HG03097 (cell line): ENCODE measurements at regions not wholly inside any gene's neighbourhood (a gene's known extent, or its start where the extent isn't known, plus 50 kb on each side); places are given as distances from the start of the nearest gene placed in this dataset.

Source experiments
- ATAC-seq: cut with Tn5 transposase; IDR thresholded peaks from one replicate; pipeline ENCODE4 v1.9.1; 2021; ENCODE audit not compliant: unreplicated experiment, low FRiP score

DNA sequence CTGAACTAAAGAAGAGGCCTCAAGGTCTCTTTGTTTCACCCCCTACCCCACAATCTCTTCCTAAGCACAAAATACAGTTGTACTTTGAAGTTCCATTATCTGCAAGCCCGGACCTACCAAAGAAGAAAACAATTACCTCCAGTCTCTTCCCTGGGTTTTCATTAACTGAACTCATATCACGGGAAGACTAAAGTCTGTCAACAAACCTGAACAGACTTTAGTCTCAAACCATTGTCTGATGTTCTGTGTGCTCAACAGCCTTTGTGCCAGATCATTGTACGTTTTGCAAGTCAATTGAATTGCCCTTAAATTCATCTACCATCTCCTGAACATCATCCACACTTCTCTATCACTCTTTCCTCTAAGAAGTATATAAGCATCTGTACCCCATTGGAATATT, 1021.9 kb upstream of the CDH2 start:
- ATAC-seq: no peak

DNA sequence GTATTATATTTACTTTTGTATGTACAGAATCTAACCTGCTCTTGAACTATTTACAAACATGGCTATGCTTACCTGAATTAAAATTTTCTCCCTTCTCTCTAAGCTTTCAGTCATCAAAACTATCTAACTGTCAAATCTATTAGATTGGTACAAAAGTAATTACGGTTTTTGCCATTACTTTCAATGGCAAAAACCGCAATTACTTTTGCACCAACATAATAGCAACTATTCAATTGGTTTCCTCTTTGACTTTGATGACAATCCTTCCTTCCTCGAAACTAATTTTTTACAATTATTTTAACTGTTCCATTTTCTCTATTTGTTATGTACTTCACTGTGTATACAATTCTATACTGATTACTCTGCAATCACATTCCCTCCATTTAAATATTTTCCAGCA, 1019.4 kb upstream of the CDH2 start:
- ATAC-seq: no peak

DNA sequence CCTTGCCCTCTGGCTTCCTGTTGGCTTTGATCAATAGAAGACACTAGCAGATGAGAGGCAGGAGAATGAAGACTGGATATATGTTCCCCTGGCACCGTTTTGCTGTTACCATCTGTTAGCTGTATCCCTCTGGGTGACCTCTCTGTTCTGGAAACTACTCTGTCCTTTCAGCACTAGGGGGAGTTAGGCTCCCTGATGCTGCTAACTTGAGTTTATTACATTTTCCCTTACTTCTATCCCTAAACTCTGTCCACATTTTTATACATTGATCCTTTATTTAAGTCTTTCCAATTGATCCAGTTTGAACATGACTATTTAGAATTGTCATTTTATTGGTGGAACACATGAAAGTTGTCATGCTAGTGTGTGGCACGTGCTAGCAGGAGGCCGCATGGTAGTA, 1014.3 kb upstream of the CDH2 start:
- ATAC-seq: no peak

DNA sequence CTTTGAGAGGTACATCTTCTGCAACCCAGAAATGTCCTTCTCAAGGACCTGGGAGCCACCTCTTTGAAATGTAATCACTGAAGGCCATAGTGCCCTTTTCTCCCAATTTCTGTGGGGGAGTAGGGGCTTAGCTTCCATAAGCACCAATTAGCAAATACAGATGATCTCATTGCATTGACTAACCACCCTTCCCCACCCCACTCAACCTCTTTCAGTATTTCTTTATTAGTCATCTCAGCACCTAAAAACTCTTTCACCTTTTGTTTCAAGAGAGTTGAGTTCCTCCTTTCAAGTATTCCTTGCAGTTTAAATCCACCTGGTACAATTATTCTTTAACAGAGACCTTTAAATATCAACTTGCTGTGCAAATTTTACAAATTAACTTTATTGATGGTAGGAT, 1011.8 kb upstream of the CDH2 start:
- ATAC-seq: peak; percentile 67

DNA sequence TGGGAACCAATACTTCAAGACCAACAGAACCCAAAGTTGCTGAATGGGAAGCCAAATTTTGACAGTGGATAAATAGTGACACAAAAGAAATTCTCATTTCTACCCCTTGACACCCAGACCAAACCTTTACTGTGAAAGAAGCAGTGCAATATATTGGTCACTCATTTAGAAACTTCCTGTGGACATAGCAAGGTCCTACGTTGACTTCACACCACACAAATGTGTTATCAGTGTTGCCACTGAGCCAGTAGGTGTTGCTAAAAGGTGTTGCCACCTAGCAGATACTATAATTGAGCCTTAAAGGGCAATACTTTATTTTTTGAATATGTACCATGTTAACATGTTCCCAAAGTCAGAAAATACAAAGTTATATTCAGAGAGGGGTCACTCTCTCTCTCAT, 1008.9 kb upstream of the CDH2 start:
- no peak for ATAC-seq

DNA sequence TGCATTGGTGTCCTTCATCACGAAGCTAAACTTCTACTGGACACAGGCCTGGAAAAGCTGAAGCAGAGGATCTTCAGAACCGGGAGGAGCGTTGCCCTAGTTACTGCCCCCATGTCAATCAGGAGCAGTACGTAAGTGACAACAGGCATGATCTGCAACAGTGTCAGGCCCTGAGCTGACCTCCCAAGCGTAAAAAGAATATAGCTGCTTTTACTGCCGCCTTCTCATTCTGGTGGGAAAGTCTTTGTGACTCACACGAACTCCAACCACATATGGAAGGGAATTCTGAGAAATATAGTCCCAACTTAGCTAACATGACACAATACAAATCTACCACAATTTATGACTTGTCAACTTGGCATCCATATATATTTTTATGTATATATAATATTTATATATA, 1007.7 kb upstream of the CDH2 start:
- no peak for ATAC-seq

DNA sequence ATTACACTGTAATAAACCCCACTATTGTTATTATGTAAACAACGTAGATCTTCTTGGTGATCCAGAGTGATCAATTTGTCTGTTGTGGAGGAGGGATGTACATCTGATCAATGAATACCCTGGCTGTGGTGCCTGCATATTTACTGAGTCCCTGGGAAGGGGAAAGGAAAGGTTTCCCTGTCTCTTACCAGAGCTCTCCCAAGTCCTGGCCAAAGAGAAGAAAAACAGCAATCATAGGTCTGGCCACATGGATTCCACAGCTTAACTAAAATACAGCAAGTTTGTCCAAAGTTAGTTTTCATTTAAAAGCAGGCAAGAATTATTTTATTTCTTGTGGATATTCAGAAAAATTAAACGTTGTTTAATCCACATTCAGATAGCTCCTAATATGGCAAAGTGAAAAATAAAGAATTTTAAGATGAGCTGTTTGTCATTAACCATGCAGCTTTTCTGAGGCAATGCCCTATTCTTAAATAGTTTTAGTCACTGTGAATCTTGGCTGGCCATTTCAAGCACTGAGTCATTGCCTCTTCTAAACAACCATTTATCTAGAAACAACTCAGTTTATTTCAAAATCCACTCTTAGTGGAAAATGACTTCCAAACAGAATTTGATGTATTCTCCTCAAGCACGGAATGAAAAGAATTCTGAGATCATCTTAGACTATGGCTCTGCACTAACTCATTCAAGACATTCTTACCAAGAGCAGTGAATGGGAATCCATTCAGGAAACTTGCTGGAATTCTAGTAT, 1004.4 kb upstream of the CDH2 start:
- ATAC-seq: no peak

DNA sequence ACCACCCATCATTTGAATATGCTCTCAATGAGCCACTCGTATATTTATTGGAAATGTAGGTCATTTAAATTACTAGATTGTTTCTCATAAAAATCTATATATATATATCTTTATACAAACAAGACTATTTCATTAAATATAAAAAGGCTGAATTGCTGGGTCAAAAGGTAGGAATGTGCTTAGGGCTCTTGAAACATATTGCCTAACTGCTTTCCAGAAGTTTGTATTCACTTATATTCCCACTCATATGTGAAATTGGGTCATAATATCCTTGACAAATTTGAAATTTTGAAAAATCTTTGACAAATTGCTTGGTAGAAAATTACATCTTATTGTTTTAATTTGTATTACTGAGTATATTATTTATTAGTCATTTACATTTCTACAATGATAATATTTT, 999.8 kb upstream of the CDH2 start:
- no peak for ATAC-seq

DNA sequence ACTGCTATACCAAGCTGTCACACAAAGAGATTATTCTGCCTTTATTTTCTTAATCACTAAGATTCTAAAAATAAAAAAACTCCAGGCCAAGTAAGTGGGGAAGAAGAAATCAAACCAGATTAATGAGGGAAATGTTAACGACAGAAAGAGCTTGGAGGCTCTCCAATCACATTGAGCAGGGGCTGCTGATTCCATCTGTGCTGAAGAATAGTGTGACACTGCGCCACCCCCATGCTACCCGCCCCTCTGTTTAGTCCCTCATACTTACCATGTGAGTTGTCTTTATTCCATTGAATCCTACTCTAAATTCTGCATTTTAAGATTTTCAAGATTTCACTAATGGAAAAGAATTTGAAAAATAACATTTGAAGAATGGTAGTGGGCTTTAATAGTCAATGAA, 998.0 kb upstream of the CDH2 start:
- no peak for ATAC-seq

DNA sequence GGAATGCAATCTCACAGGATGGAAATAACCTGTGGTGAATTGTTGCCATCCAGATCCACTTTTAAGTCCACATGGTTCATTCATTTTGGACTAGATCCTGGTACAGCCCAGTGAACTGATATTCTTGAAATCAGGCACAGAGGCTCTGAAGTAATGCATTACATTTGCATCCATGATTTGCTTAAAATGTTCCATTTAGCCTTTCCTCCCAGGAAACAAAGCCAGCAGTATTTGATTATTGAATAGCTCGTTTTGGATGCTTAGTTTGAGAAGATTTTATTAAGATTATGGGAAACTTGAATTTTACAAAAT, 995.8 kb upstream of the CDH2 start:
- ATAC-seq: no peak

DNA sequence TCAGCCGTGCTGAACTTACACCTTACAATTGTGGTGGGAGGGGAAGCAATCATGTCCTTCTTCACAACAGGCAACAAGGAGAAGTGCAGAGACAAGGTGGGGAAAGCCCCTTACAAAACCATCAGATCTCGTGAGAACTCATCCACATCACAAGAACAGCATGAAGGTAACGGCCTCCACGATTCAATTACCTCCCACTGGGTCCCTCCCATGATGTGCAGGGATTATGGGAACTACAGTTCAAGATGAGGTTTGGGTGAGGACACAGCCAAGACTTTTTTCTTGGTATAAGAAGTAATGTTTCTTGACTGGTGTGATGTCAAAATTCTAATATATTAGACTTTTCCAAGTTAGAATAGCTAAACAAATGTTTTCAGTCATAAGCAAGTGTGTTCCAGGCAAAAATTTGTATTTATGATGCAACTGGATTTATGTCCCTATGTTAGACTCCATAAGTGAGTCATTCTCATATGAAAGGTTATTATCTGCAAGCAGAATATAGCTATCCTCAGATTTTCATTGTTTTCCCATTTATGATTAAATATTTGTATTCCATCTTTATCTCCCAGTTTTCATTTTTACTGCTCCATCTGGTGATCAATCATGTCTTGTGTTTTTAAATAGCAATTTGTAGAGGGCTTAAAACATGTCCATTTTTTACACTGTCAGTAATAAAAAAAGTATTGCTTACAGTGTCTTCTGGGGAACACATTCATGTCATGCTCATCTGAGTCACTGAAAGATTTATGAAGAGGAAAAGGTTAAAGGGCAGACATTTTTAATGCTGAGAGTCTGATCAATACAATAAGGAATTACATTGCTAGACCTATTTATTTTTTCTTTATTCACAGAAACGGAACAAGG, 995.2 kb upstream of the CDH2 start:
- ATAC-seq: no peak

DNA sequence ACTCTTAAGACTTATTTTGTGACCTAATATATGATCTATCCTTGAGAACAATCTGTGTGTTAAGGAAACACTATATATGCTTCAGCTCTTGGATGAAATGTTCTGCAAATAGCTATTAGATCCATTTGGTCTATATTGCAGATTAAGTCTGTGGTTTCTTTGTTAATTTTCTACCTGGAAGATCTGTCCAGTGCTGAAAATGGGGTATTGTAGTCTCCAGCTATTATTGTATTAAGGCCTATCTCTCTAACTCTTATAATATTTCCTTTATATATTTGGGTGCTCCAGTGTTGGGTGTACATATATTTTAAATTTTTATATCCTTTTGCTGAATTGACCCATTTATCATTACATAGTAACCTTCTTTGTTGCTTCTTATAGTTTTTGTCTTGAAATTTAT, 992.7 kb upstream of the CDH2 start:
- no peak for ATAC-seq

DNA sequence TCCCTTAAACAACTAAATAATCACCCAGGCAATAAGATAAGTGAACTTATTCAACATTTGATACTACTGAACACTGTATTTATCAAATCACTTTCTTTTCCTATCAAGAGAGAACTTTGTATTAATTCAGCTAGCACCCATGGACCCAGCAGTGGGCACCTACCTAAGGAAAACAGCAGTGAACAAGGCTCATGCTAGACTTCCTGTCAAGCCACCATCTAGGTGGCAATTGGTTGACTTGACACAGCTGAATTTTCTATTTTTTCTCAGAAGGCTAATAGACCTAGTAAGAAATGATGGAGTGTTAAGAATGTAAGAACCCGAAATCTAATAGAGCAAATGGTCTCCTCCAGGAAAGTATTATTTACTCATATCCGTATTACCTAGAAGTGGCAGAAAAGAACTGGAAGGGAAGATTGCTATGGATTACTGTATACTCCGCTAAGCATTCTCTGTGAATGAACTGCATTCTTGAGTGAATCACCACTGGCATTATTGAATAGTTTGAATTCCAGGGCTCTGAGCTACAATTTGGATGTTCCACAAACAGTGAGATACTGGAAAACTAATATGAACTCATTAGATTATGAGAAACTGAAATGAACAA, 988.2 kb upstream of the CDH2 start:
- no peak for ATAC-seq

DNA sequence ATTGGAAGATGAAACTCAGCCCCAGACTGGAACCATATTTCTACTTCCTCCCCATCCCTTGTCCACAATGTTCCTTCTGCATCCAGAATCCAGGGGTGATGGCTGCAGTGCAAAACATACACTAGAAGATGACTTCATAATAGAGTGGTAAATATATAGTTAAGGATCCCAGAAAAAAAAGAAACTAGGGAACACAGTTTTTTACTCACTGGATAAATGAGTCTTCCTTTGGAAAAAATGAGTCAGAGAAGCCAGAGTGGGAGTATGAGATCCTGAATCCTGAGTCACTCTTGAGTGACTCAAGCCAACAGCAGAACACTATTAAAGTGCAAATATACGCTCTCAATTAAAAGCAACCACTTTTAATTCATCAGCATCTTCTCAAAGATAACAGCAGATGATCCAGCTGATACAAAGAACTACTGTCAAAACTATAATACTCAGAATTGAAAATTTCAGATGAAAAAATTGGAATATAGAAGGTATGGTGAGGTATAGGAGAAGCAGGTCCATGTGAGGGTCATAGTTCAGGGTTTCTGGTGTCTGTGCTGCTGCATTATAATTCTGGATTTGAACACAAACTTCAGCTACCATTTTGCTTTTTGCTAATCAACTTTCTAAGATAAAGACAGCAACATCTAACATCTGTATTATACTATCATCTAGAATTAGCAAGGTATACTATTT, 987.2 kb upstream of the CDH2 start:
- no peak for ATAC-seq

DNA sequence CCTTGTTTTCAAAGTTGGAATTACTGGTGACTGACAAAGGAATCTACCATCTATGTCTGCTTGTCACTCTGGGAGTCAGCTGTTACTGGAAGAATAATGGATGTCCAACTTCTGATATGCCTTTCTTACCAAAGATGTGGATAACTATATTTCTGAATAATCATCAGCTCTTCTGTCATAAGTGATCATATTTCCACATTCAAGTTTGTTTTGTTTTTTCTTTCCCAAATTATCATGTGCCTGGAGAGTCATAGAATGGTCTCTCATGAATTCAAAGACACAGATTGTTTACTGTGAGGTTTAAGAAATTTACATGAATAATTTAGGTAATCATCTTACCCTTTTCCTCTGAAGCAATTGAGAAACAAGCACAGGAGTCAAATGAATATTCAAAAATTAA, 986.7 kb upstream of the CDH2 start:
- no peak for ATAC-seq

DNA sequence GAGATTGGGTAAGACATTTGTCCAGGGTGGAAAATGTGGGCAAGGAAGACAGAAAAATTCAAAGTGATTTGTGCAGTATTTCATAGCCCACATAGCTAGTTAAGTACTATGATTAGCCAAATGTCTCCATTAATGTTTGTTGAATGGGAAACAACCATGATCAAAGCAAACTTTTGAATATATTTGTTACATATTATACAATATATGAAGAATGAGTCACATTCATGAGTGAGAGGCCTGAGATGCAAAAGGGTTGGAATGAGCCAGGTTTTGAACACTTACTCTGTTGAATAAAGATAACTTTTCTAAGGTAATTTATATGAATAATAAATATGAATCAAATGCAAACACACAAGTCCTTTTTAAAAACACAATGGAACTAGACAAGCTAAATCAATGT, 984.5 kb upstream of the CDH2 start:
- no peak for ATAC-seq

DNA sequence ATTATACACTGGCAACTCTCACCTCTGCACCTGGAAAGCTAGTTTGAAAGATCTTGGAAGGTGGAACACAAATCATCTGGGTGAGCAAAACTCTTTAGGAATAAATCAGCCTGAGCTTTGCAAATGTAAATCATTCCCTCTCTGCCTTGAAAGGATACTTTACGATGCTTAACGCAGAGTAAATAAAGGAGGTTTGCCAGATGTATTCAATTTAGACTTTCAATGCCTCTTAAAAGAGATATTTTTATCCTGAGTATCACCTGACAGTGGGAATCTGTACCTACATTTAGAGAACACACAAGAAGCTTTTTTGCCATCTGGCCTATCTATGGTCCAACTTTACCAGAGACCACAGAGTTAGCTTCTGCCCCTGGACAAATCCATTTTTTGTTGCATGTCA, 983.2 kb upstream of the CDH2 start:
- no peak for ATAC-seq

DNA sequence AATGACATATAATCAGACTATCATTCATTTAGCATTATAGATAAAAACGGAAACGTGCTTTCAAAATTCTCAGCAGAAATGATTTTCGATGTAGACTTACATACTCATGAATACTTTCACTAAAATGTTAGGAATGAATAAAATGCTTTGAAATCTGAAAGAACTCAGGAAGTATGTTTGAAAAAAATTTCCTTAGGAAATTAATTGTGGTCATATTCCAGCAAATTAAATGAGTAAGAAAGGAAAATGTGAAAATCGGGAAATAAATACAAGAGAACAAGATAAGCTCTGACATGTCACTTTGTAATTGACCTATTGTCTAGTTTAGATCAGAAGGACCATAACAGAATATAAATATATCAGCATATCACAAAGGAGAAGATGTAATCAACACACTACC, 981.0 kb upstream of the CDH2 start:
- no peak for ATAC-seq

DNA sequence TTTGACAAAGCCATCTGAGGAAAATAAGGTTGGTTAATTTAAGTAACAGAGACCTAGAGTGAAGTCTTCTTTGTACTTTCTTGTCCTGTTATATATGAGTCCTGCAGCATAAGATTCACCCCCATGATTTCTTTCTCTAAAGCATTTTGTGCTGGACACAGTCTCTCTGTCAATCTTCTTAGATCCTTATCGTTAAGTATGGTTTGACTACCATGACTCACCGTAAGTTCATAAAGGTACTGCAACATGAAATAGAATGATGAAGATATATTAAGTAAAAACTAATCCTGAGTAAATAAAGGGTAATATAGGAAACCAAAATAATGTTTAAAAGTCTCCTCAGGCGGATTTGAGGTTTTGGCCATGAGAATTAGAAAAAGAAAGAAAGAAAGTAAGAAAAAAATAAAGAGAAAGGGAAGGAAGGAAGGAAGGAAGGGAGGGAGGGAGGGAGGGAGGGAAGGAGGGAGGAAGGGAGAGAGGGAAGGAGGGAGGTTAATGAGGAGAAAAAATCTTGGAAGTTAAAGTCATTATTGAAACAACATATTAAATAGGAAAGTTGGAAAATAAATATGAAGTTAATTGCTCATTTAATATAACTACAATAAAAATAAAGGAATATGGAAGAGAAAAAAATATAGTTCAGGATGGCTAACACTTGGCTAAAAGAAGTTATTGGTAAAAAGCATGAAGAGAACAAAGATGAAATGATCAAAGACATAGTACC, 980.3 kb upstream of the CDH2 start:
- no peak for ATAC-seq

DNA sequence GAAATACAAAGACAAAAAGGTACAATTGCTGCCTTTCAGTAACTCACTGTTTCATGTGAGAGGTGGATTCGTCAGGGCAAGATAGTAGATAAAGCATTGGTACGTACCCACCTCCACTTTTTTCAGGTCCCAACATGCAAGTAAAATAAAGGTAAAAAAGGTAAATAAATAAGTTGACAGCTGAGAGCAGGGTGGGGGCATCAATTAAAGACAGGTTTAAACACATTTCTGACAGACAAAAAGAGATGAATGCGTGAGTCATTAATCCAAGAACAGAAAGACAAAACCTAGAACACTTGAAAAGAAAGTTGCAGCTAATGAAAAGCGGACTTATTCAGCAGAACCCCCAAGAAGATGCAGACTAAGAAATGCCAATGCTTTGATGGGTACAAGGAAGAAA, 979.6 kb upstream of the CDH2 start:
- ATAC-seq: no peak
